Limb (tissue), 2 donors: ENCODE measurements at regions not wholly inside any gene's neighbourhood (a gene's known extent, or its start where the extent isn't known, plus 50 kb on each side); places are given as distances from the start of the nearest gene placed in this dataset.
"Not testable (repeated sequence)": the region's sequence is repeated elsewhere in the genome, so short reads cannot be mapped to it uniquely, and the experiment has no call there.

ENCODE experiments used
- DNase-seq, 2 donors: peaks; one replicate each; pipeline ENCODE4 v3.0.0-alpha.2; 2016; ENCODE audit errors: extremely low spot score in 2 of 2

- no peak for DNase-seq
Observed at GRCh38 chr2:187679454-187679853, 125.2 kb upstream of the TFPI start.

- DNase-seq: no peak
Observed at GRCh38 chr2:187684174-187684573, 129.9 kb upstream of the TFPI start.

- DNase-seq: no peak
Observed at GRCh38 chr2:187686416-187687024, 132.3 kb upstream of the TFPI start.

- no peak for DNase-seq
Observed at GRCh38 chr2:187687585-187687984, 133.3 kb upstream of the TFPI start.

DNA sequence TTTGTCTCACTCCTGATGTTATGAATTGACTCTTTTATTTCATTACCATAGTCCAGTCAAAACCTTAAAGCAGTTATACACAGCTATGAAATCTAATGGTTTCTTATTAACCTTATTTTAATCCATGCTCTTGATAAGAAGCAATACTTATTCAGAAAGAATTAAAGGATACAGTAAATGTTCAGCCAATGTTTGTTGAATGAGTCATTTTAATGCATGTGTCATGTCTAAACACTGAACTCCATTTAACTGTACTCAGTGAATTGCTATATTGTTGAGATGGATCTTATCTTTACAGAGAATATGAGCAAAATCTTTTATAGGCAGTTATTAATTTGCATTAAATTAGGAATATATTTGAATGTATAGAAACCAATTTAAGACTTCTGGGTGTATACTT, 135.1 kb upstream of the TFPI start:
- DNase-seq: no peak

DNA sequence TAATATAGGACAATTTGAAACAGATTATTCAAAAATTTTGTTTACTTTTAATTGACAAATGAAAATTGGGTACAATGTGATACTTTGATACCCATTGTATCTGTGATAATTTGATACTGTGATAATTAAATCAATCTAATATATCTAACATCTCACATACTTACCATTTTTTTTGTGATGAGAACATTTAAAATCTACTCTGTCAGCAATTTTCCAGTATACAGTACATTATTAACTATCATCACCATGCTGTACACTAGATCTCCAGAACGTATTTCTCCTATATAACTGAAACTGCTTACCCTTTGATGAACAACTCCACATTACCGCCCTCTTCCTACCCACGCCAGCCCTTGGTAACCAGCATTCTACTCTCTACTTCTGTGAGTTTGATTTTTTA, 139.7 kb upstream of the TFPI start:
- no peak for DNase-seq

GRCh38 chr2:187696644-187697043, 142.4 kb upstream of the TFPI start:
- DNase-seq: not testable (repeated sequence)

DNA sequence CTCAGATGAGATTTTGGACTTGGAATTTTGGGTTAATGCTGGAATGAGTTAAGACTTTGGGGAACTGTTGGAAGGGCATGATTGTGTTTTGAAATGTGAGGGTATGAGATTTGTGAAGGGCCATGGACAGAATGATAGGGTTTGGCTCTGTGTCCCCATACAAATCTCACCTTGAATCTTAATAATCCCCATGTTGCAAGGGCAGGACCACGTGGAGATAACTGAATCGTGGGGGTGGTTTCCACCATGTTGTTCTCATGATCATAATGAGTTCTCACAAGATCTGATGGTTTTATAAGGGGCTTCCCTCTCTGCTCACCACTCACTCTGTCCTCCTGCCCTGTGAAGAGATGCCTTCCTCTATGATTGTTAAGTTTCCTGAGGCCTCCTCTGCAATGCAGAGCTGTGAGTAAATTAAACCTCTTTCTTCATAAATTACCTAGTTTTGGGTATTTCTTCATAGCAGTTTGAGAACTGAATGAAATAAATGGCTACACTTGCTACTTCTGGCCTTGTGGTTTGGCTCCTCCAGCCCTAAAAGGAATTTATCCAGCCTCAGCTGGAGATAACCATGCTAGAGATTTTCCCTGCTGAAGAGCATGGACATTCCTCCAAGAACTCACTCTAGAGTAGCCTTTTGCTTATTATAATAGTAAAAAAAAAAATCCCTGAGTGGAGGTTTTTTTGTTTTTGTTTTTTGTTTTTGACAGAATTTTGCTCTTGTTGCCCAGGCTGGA, 144.3 kb upstream of the TFPI start:
- no peak for DNase-seq

DNA sequence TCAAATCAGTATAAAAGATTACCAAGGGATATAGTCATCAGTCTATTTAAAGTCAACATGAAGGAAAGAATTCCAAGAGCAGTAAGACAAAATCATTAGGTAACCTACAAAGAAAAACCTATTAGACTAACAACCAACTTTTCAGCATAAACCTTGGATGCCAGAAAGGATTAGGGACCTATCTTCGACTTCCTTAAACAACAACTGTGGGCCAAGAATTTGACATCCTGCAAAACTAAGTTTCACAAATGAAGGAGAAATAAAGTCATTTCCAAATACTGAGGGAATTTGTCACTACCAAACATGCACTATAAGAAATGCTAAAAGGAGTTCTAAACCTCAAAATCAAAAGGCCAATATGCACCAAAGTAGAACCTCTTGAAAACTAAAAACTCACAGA, 147.9 kb upstream of the TFPI start:
- no peak for DNase-seq

GRCh38 chr2:187708272-187708671, 154.0 kb upstream of the TFPI start:
- DNase-seq: no peak

DNA sequence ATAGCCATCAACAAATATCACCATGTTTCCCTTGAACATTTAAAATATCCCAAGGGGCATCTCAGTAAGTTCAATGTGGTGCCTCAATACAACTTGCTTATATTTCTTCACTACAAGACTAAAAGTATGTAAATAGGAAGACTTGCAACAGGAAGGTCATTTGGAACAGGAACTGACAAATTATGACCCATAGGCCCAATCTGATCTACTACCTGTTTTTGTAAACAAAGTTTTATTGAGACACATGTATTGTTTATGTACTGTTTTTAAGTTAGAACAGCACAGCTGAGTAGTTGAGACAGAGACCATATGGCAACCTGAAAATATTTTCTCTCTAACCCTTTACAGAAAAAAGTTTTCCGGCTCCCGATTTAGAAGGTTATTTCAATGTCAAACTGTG, 154.8 kb upstream of the TFPI start:
- no peak for DNase-seq

GRCh38 chr2:187710791-187711521, 156.7 kb upstream of the TFPI start:
- no peak for DNase-seq

DNA sequence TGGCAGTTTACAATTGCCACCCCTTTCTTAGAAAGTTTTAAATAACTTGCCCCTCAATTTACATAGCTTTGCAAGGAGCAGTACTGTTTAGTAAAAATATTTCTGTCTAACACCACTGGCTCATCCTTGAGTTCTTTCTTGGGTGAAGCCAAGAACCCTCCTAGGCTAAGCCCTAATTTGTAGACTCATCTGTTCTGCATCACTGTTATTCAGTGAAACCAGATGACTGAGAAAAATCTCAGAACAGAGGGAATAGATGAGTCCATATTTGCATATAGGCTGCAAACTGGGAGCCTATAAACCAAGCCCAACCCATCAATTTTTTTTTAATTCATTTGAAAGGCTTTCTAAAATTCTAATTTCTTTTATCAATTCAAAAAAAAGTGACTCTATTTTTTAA, 161.4 kb upstream of the TFPI start:
- DNase-seq: no peak

GRCh38 chr2:187716301-187716700, 162.1 kb upstream of the TFPI start:
- DNase-seq: no peak

GRCh38 chr2:187718092-187718491, 163.9 kb upstream of the TFPI start:
- no peak for DNase-seq

DNA sequence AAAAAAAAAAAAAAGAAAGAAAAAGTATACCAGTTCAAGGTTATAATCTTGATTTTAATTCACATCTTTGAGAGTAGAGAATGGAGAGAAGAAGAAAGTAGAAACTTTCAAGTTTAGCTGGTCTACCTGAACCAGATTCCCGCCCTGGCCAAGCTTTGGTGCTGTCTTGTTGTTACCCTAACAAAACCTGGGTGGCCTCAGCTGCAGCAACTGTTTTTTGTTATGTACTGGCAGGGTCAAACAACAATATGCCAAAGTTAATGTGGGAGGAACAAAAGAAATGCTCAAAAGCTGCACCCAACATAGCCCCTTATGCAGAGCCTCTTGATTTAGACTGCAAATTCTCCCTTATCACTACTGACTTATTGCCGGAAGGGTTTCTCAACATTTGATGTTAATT, 165.3 kb upstream of the TFPI start:
- DNase-seq: no peak

DNA sequence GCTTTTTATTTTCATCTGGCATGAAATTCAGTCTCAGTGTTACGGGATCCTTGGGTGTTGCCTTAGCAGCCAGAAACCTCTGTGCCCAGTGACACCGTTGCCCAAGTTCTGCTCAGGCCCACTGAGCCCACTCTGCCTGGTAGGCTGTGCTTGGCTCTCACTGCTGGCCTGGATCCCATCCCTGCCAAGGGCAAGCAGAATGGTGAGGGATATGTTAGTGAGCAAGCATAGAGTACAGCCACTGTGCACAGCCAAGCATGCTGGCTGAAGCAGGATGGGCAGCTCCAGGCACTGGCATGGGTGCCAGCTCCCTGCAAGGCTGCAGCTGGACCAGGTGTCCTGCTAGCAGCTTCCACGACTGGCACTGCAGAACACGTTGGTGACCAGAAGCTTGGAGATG, 194.7 kb upstream of the TFPI start:
- no peak for DNase-seq

DNA sequence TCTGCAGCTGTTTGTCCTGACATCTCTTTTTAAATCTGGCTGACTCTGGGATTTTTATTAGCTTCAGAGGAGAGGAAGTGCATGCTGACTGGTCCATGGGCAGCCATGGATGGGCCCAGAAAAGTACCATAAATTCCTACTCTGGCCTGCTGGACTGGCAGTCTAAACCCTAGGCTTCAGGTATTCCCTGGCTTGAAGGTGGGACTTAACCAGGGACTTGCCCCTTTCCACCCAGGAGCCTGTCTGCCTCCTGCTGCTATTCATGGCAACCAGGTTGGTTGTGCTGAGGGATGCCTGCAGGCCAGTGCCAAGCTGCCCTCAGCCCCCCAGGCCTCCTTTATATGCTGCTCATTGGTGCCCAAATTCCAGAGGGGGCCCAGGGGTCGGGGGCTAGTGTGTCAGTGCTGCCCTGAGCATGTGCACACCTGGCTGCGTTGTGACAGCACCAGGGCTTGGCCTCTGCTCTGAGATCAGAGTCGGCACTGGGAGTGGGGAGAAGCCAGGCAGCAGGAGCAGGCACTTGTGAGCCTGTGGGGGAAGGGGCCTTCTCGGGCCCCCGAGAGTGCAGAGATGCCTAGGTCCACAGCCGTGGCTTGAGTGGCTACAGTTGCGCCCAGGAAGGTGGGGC, 195.7 kb upstream of the TFPI start:
- no peak for DNase-seq

DNA sequence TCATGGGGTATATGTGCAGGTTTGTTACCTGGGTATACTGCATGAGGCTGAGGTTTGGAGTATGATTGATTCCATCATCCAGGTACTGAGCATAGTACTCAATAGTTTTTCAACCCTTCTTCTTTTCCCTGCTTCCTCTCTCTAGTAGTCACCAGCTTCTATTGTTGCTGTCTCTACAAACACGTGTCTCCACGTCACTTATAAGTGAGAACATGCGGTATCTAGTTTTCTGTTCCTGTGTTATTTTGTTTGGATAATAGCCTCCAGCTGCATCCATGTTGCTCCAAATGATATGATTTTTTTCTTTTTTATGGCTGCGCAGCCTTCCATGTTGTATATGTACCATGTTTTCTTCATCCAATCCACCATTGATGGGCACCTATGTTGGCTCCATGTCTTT, 214.8 kb upstream of the TFPI start:
- DNase-seq: no peak

- DNase-seq: no peak
Observed at GRCh38 chr2:187769437-187769836, 215.2 kb upstream of the TFPI start.

DNA sequence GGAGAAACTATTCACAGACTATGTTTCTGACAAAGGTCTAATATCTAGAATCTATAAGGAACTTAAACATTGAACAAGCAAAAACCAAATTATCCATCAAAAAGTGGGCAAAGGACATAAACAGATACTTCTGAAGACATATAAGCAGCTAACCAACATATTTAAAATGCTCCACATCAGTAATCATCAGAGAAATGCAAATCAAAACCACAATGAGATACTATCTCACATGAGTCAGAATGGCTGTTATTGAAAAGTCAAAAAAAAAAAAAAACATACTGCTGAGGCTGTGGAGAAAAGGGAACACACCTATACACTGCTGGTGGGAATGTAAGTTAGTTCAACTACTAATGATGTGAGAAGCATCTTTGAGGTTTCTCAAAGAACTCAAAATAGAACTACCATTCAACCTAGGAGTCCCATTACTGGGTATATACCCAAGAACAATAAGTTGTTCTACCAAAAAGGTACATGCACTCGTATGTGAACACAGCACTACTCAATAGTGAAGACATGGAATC, 220.4 kb upstream of the TFPI start:
- no peak for DNase-seq

DNA sequence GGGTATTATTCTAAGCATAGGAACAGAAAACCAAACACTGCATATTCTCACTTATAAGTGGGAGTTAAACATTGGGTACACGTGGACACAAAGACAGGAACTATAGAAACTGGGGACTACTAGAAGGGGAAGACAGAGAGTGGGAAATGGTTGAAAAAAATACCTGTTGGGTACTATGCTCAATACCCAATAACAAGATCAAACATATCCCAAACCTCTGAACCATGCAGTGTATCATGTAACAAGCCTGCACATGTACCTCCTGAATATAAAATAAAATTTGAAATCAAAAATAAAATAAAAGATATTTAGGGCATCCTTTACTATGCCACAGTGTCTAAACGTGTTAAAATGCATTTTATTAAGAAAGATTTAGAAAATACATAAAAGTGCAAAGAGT, 221.0 kb upstream of the TFPI start:
- no peak for DNase-seq
